ENCODE measurements at regions not wholly inside any gene's neighbourhood (a gene's known extent, or its start where the extent isn't known, plus 50 kb on each side); places are given as distances from the start of the nearest gene placed in this dataset.

- no peak for DNase-seq (ENCODE audit: extremely low read depth in 1 of 2, low read depth in 1 of 2)
These were observed 98.0 kb upstream of the GPR26 start for GRCh38 chr10:123567984-123568739.

- no peak for DNase-seq (ENCODE audit: extremely low read depth in 1 of 2, low read depth in 1 of 2)
These were observed 97.4 kb upstream of the GPR26 start for GRCh38 chr10:123568751-123569150.

GRCh38 chr10:123569436-123570035 lies 96.6 kb upstream of the GPR26 start:
- DNase-seq (ENCODE audit: extremely low read depth in 1 of 2, low read depth in 1 of 2) = no peak

- DNase-seq (ENCODE audit: extremely low read depth in 1 of 2, low read depth in 1 of 2) = no peak
These were observed 95.9 kb upstream of the GPR26 start for GRCh38 chr10:123570051-123570897.

- no peak for DNase-seq (ENCODE audit: extremely low read depth in 1 of 2, low read depth in 1 of 2)
These were observed 95.1 kb upstream of the GPR26 start for GRCh38 chr10:123570898-123571515.

GRCh38 chr10:123571978-123572377 lies 94.2 kb upstream of the GPR26 start:
- DNase-seq (ENCODE audit: extremely low read depth in 1 of 2, low read depth in 1 of 2) = no peak

GRCh38 chr10:123573236-123574108 lies 92.7 kb upstream of the GPR26 start:
- peak in 1 of 2 donors; percentile 18 for DNase-seq (ENCODE audit: extremely low read depth in 1 of 2, low read depth in 1 of 2)

GRCh38 chr10:123574109-123574698 lies 92.0 kb upstream of the GPR26 start:
- no peak for DNase-seq (ENCODE audit: extremely low read depth in 1 of 2, low read depth in 1 of 2)

- DNase-seq (ENCODE audit: extremely low read depth in 1 of 2, low read depth in 1 of 2) = no peak
These were observed 91.0 kb upstream of the GPR26 start for GRCh38 chr10:123575105-123575504.

- no peak for DNase-seq (ENCODE audit: extremely low read depth in 1 of 2, low read depth in 1 of 2)
These were observed 89.4 kb upstream of the GPR26 start for GRCh38 chr10:123576706-123577105.

- no peak for DNase-seq (ENCODE audit: extremely low read depth in 1 of 2, low read depth in 1 of 2)
These were observed 88.2 kb upstream of the GPR26 start for GRCh38 chr10:123577921-123578461.

- no peak for DNase-seq (ENCODE audit: extremely low read depth in 1 of 2, low read depth in 1 of 2)
These were observed 87.4 kb upstream of the GPR26 start for GRCh38 chr10:123578721-123579120.

GRCh38 chr10:123579675-123580074 lies 86.5 kb upstream of the GPR26 start:
- DNase-seq (ENCODE audit: extremely low read depth in 1 of 2, low read depth in 1 of 2) = no peak

GRCh38 chr10:123580426-123580825 lies 85.7 kb upstream of the GPR26 start:
- no peak for DNase-seq (ENCODE audit: extremely low read depth in 1 of 2, low read depth in 1 of 2)

- no peak for DNase-seq (ENCODE audit: extremely low read depth in 1 of 2, low read depth in 1 of 2)
These were observed 84.5 kb upstream of the GPR26 start for GRCh38 chr10:123581656-123582055.

GRCh38 chr10:123582084-123582989 lies 83.8 kb upstream of the GPR26 start:
- peak; percentile 21 to 26 for DNase-seq (ENCODE audit: extremely low read depth in 1 of 2, low read depth in 1 of 2)

GRCh38 chr10:123583639-123584418 lies 82.3 kb upstream of the GPR26 start:
- DNase-seq (ENCODE audit: extremely low read depth in 1 of 2, low read depth in 1 of 2) = peak in 1 of 2 donors; percentile 5

- no peak for DNase-seq (ENCODE audit: extremely low read depth in 1 of 2, low read depth in 1 of 2)
These were observed 81.8 kb upstream of the GPR26 start for GRCh38 chr10:123584419-123584775.
